Osteocyte (in vitro differentiated cells): ENCODE measurements at regions not wholly inside any gene's neighbourhood (a gene's known extent, or its start where the extent isn't known, plus 50 kb on each side); places are given as distances from the start of the nearest gene placed in this dataset.

Experiments used
- DNase-seq: peaks from one replicate; pipeline ENCODE4 v3.0.0; 2021; ENCODE audit warnings: mixed read lengths; ENCODE audit not compliant: unreplicated experiment; ENCODE audit errors: extremely low spot score
- H3K27ac Mint-ChIP-seq: one replicate; pipeline ENCODE4 v1.8.0; 2021; ENCODE audit warnings: mild to moderate bottlenecking, mixed read lengths; ENCODE audit not compliant: unreplicated experiment
- H3K27me3 Mint-ChIP-seq: one replicate; pipeline ENCODE4 v1.8.0; 2021; ENCODE audit warnings: mixed read lengths; ENCODE audit not compliant: unreplicated experiment
- H3K36me3 Mint-ChIP-seq: one replicate; pipeline ENCODE4 v1.8.0; 2021; ENCODE audit warnings: mixed read lengths; ENCODE audit not compliant: unreplicated experiment
- H3K4me1 Mint-ChIP-seq: one replicate; pipeline ENCODE4 v1.8.0; 2021; ENCODE audit warnings: mixed read lengths; ENCODE audit not compliant: unreplicated experiment
- H3K4me3 Mint-ChIP-seq: one replicate; pipeline ENCODE4 v1.8.0; 2021; ENCODE audit warnings: mild to moderate bottlenecking, moderate library complexity, mixed read lengths; ENCODE audit not compliant: unreplicated experiment
- H3K9me3 Mint-ChIP-seq: one replicate; pipeline ENCODE4 v1.8.0; 2021; ENCODE audit warnings: mixed read lengths; ENCODE audit not compliant: unreplicated experiment
- TF ChIP-seq, protein P1 (sequence below): fragments of 200-600 bp; sonication (generic); IDR thresholded peaks from 2 replicates; pipeline ENCODE4 v1.5.0; 2021; ENCODE audit warnings: antibody characterized with exemption, mild to moderate bottlenecking, moderate library complexity

DNA sequence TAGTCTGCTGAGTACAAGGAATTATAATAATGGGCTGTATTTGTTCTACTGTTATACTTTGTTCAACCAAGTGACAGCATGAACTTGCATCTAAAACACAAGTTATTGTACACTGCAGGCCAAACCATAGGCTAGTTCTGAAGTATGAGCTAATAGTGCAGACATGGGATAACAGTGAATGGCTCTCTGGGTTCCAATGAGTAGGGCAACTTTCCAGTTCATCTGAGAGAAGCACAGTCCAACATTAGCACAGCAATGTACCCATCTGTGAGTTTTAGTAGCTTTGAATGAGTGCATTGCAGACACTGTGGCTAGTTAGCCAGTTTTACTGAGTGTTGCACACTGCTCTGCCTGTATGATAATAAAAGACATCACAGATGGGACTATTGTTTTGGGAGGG is 56.5 kb upstream of the FUT9 start:
- Mint-ChIP-seq H3K9me3 (peaks cover 4% of the 10 kb centered on the region), H3K27me3 (no peaks in the 10 kb centered on the region), H3K4me3 (no peak overlapping the region), H3K27ac (no peak overlapping the region), H3K36me3 (no peaks in the 10 kb centered on the region), H3K4me1 (no peaks in the 10 kb centered on the region)
- DNase-seq: no peak
- TF ChIP-seq, protein P1, sequence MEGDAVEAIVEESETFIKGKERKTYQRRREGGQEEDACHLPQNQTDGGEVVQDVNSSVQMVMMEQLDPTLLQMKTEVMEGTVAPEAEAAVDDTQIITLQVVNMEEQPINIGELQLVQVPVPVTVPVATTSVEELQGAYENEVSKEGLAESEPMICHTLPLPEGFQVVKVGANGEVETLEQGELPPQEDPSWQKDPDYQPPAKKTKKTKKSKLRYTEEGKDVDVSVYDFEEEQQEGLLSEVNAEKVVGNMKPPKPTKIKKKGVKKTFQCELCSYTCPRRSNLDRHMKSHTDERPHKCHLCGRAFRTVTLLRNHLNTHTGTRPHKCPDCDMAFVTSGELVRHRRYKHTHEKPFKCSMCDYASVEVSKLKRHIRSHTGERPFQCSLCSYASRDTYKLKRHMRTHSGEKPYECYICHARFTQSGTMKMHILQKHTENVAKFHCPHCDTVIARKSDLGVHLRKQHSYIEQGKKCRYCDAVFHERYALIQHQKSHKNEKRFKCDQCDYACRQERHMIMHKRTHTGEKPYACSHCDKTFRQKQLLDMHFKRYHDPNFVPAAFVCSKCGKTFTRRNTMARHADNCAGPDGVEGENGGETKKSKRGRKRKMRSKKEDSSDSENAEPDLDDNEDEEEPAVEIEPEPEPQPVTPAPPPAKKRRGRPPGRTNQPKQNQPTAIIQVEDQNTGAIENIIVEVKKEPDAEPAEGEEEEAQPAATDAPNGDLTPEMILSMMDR: no peak
